ENCODE measurements at regions not wholly inside any gene's neighbourhood (a gene's known extent, or its start where the extent isn't known, plus 50 kb on each side); places are given as distances from the start of the nearest gene placed in this dataset.

- DNase-seq = peak; percentile 65
Observed at GRCh38 chr7:116083796-116084195, 53.2 kb upstream of the TFEC start.

- DNase-seq = no peak
Observed at GRCh38 chr7:116086547-116087045, 56.0 kb upstream of the TFEC start.

- no peak for DNase-seq
Observed at GRCh38 chr7:116087291-116087690, 56.7 kb upstream of the TFEC start.

GRCh38 chr7:116087984-116088383 lies 57.4 kb upstream of the TFEC start:
- DNase-seq = no peak

- no peak for DNase-seq
Observed at GRCh38 chr7:116089293-116089692, 58.7 kb upstream of the TFEC start.

- no peak for DNase-seq
Observed at GRCh38 chr7:116093516-116094301, 63.1 kb upstream of the TFEC start.

- DNase-seq = no peak
Observed at GRCh38 chr7:116095396-116095795, 64.8 kb upstream of the TFEC start.

- no peak for DNase-seq
Observed at GRCh38 chr7:116097365-116098009, 66.9 kb upstream of the TFEC start.

- DNase-seq = no peak
Observed at GRCh38 chr7:116098175-116098574, 67.6 kb upstream of the TFEC start.

- DNase-seq = peak; percentile 3
Observed at GRCh38 chr7:116100626-116101025, 70.1 kb upstream of the TFEC start.

- DNase-seq = no peak
Observed at GRCh38 chr7:116101704-116102103, 71.1 kb upstream of the TFEC start.

- DNase-seq = no peak
Observed at GRCh38 chr7:116111475-116111874, 80.9 kb upstream of the TFEC start.

- no peak for DNase-seq
Observed at GRCh38 chr7:116113310-116113709, 82.7 kb upstream of the TFEC start.

- no peak for DNase-seq
Observed at GRCh38 chr7:116120839-116121238, 89.5 kb upstream of the TES start.

- peak; percentile 33 for DNase-seq
Observed at GRCh38 chr7:116122972-116123595, 87.3 kb upstream of the TES start.

GRCh38 chr7:116128139-116128538 lies 82.2 kb upstream of the TES start:
- DNase-seq = no peak

GRCh38 chr7:116135306-116135705 lies 75.0 kb upstream of the TES start:
- peak; percentile 41 for DNase-seq

GRCh38 chr7:116138202-116138801 lies 72.0 kb upstream of the TES start:
- peak; percentile 31 for DNase-seq

GRCh38 chr7:116139007-116139406 lies 71.3 kb upstream of the TES start:
- peak; percentile 80 for DNase-seq

GRCh38 chr7:116139807-116140206 lies 70.5 kb upstream of the TES start:
- DNase-seq = peak; percentile 23

GRCh38 chr7:116142374-116142773 lies 68.0 kb upstream of the TES start:
- no peak for DNase-seq

- no peak for DNase-seq
Observed at GRCh38 chr7:116142850-116143249, 67.5 kb upstream of the TES start.

- DNase-seq = no peak
Observed at GRCh38 chr7:116145245-116145852, 65.0 kb upstream of the TES start.
